Pancreas (tissue), 10 donors: ENCODE measurements at regions not wholly inside any gene's neighbourhood (a gene's known extent, or its start where the extent isn't known, plus 50 kb on each side); places are given as distances from the start of the nearest gene placed in this dataset.

ENCODE experiments used
- ATAC-seq, 4 donors: fragments of 200-7000 bp; cut with Tn5 transposase; one replicate each; pipeline versions ENCODE4 v1.8.0 to v1.9.1; 2020; ENCODE audit warnings: mild to moderate bottlenecking in 4 of 4, moderate library complexity in 4 of 4
- DNase-seq, 6 donors: peaks; one replicate each; pipeline ENCODE4 v3.0.0-alpha.2; 2020
- FAIRE-seq: peaks from 2 replicates; lab custom pipeline; 2012; peaks lifted over from hg19 to GRCh38; lab: Jason Lieb, UNC
- H3K27ac ChIP-seq, 4 donors: fragments of 200-600 bp; sonication (generic); 1 replicate in 3 of 4; 2 replicates in 1 of 4; pipeline versions ENCODE4 v1.5.0 to v1.8.0; 2020
- H3K27me3 ChIP-seq, 4 donors: fragments of 200-600 bp; one replicate each; pipeline ENCODE4 v1.8.0; 2021
- H3K36me3 ChIP-seq, 3 donors: fragments of 200-600 bp; sonication (generic) in 1 of 3; one replicate each; pipeline versions ENCODE4 v1.5.0 to v1.8.0; 2020 to 2021
- H3K4me1 ChIP-seq, 3 donors: fragments of 200-600 bp; one replicate each; pipeline ENCODE4 v1.8.0; 2021
- H3K4me3 ChIP-seq, 4 donors: fragments of 200-600 bp; sonication (generic) in 2 of 4; one replicate each; pipeline versions ENCODE4 v1.5.0 to v1.8.0; 2020 to 2021
- H3K9me3 ChIP-seq, 4 donors: fragments of 200-600 bp; one replicate each; pipeline ENCODE4 v1.8.0; 2021
- CTCF ChIP-seq, 4 donors: fragments of 200-600 bp; sonication (generic) in 3 of 4; IDR thresholded peaks; one replicate each; pipeline versions ENCODE4 v1.5.0 to v1.8.0; 2021; ENCODE audit warnings: antibody characterized with exemption in 4 of 4
- WGBS, 2 donors: extraction: QIAGEN DNeasy Blood & Tissue Kit; methylation state at CpG; one replicate each; pipeline ENCODE4 v1.1.7; 2013; 5-methylcytosine and 5-hydroxymethylcytosine counted together
- intact Hi-C, 3 donors: fragments of 100-400 bp; cut with DNase I; formaldehyde crosslinking; loops; one replicate each; pipeline versions ENCODE4 v1.11.1 to v1.14.2; 2022
- donor health status: healthy with polysubstance abuse.
- donor health status: DM: no; HTN: no; CAD: no; lungs with moderate emphysema.
- donor health status: DM: no; HTN: no; CAD: no.
- donor health status: control.
- donor health status: control.
- donor health status: Bipolar disorder and iron deficiency.
- donor health status: DM: yes; HTN: yes; CAD: no.
- donor health status: DM: no; HTN: no; CAD: no.
- donor health status: DM: no; HTN: no; CAD: no.
- donor health status: DM: yes; HTN: yes; CAD: no.

- FAIRE-seq (no peak), DNase-seq (no peak), ATAC-seq (no peak)
- Histone ChIP-seq H3K27ac (no peak overlapping the region), H3K4me1 (no peaks in the 10 kb centered on the region), H3K4me3 (no peak overlapping the region), H3K36me3 (no peaks in the 10 kb centered on the region), H3K27me3 (peaks cover 0 to 10% (median 0%) of the 10 kb centered on the region in 4 donors), H3K9me3 (no peaks in the 10 kb centered on the region)
- intact Hi-C loops, result no loop called here
- 49 to 59% methylated on average over 4 of the region's 4 CpGs for WGBS, 2 donors
- TF ChIP-seq CTCF (IDR thresholded peaks at IDR 0.05), result no peak
These were observed 118.2 kb downstream of the BRD1 start for GRCh38 chr22:49709464-49709863.

GRCh38 chr22:49705972-49706352 lies 121.7 kb downstream of the BRD1 start:
- no peak for TF ChIP-seq CTCF (IDR thresholded peaks at IDR 0.05)
- H3K4me3 ChIP-seq, result no peak overlapping the region
- FAIRE-seq (no peak), DNase-seq (no peak), ATAC-seq (no peak)
- H3K4me1 ChIP-seq, result no peaks in the 10 kb centered on the region
- H3K9me3 ChIP-seq, result no peaks in the 10 kb centered on the region
- 52 to 67% methylated on average over 13 of the region's 13 CpGs for WGBS, 2 donors
- no peaks in the 10 kb centered on the region for H3K36me3 ChIP-seq
- intact Hi-C loops, result no loop called here
- peaks cover 0 to 17% (median 0%) of the 10 kb centered on the region in 4 donors for H3K27me3 ChIP-seq
- H3K27ac ChIP-seq, result no peak overlapping the region

GRCh38 chr22:49705216-49705971 lies 122.3 kb downstream of the BRD1 start:
- peaks cover 0 to 17% (median 0%) of the 10 kb centered on the region in 4 donors for H3K27me3 ChIP-seq
- 24 to 25% methylated on average over 22 of the region's 22 CpGs for WGBS, 2 donors
- FAIRE-seq (no peak), ATAC-seq (no peak), DNase-seq (peak in 1 of 6 donors; percentile 44)
- H3K4me1 ChIP-seq, result no peaks in the 10 kb centered on the region
- no peak overlapping the region for H3K27ac ChIP-seq
- intact Hi-C loops, result no loop called here
- TF ChIP-seq CTCF (IDR thresholded peaks at IDR 0.05), result no peak
- no peaks in the 10 kb centered on the region for H3K9me3 ChIP-seq
- no peaks in the 10 kb centered on the region for H3K36me3 ChIP-seq
- H3K4me3 ChIP-seq, result no peak overlapping the region

- no peak for ATAC-seq
These were observed 123.1 kb downstream of the BRD1 start for GRCh38 chr22:49704345-49705215.

More at GRCh38 chr22:49704345-49705215, 123.1 kb downstream of the BRD1 start:
- no peaks in the 10 kb centered on the region for H3K4me1 ChIP-seq
- TF ChIP-seq CTCF (IDR thresholded peaks at IDR 0.05), result no peak
- DNase-seq (peak in 1 of 6 donors; percentile 50), FAIRE-seq (no peak)
- intact Hi-C loops, result no loop called here
- H3K9me3 ChIP-seq, result no peaks in the 10 kb centered on the region
- no peaks in the 10 kb centered on the region for H3K36me3 ChIP-seq
- H3K27ac ChIP-seq, result no peak overlapping the region
- peaks cover 0 to 17% (median 0%) of the 10 kb centered on the region in 4 donors for H3K27me3 ChIP-seq
- no peak overlapping the region for H3K4me3 ChIP-seq
- 33 to 43% methylated on average over 33 to 39 of the region's 39 CpGs for WGBS, 2 donors
